IgD-negative memory B cell (primary cell): ENCODE measurements at regions not wholly inside any gene's neighbourhood (a gene's known extent, or its start where the extent isn't known, plus 50 kb on each side); places are given as distances from the start of the nearest gene placed in this dataset.

Experiments used
- H3K27ac Mint-ChIP-seq, 3 donors: one replicate each; pipeline ENCODE4 v1.8.0; 2020 to 2022; ENCODE audit warnings: mild to moderate bottlenecking in 3 of 3, mixed read lengths in 3 of 3, moderate library complexity in 1 of 3
- H3K27me3 Mint-ChIP-seq: one replicate; pipeline ENCODE4 v1.8.0; 2021; ENCODE audit warnings: mixed read lengths
- H3K36me3 Mint-ChIP-seq: one replicate; pipeline ENCODE4 v1.8.0; 2020; ENCODE audit warnings: mild to moderate bottlenecking, mixed read lengths
- H3K4me1 Mint-ChIP-seq, 3 donors: one replicate each; pipeline ENCODE4 v1.8.0; 2020 to 2022; ENCODE audit warnings: mixed read lengths in 3 of 3, mild to moderate bottlenecking in 1 of 3
- H3K4me3 Mint-ChIP-seq, 4 donors: one replicate each; pipeline ENCODE4 v1.8.0; 2020 to 2022; ENCODE audit warnings: mild to moderate bottlenecking in 4 of 4, mixed read lengths in 4 of 4, moderate library complexity in 3 of 4
- H3K9me3 Mint-ChIP-seq, 3 donors: one replicate each; pipeline ENCODE4 v1.8.0; 2020 to 2021; ENCODE audit warnings: mixed read lengths in 3 of 3, mild to moderate bottlenecking in 1 of 3

DNA sequence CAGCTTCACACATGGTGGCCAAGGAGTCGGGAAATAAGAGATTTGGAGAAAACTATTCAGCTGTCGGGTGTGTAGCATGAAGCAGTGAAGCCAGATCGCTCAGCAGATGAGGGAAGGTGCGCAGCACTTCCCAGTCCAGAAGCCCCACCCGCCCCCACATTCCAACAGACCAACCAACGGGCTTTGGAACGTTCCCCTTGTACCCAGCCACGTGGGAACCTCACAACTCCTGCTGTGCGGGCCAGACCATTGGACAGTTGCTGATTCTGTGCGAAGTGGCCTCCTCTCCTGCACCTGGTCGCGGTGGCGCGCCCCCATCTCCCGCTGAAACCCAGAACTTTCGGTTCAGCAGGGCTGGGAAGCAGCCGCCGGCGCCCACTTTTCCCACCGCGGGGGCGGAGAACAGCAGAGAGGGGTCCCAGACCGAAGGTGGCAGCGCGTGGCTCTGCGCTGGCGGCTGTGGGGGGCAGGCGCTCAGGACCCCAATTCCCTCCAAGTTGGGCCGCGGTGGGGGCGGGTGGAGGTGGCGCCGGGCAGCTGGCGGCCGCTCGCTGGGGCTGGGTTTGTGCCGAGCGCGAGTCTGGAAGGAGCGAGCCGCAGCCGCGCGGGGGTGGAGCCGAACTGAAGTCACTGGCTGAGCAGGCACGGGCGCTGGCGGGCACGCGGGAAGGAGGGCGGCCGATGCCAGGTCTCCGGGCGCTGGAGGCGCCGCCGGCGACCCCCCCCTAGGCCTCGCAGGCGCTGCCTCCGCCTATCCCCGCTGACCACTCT is 1301.5 kb upstream of the SORCS1 start:
- Mint-ChIP-seq H3K4me3 (no peak overlapping the region), H3K36me3 (no peaks in the 10 kb centered on the region), H3K4me1 (peaks cover 0 to 3% (median 1%) of the 10 kb centered on the region in 3 donors), H3K9me3 (peaks cover 0 to 9% (median 5%) of the 10 kb centered on the region in 3 donors), H3K27ac (no peak overlapping the region), H3K27me3 (peaks cover 4% of the 10 kb centered on the region)

- Mint-ChIP-seq H3K27ac (no peak overlapping the region), H3K9me3 (peaks cover 0 to 3% (median 0%) of the 10 kb centered on the region in 3 donors), H3K27me3 (peaks cover 3% of the 10 kb centered on the region), H3K36me3 (no peaks in the 10 kb centered on the region), H3K4me3 (no peak overlapping the region), H3K4me1 (peaks cover 0 to 3% (median 1%) of the 10 kb centered on the region in 3 donors)
Observed at GRCh38 chr10:108462005-108462404, 1297.5 kb upstream of the SORCS1 start.

DNA sequence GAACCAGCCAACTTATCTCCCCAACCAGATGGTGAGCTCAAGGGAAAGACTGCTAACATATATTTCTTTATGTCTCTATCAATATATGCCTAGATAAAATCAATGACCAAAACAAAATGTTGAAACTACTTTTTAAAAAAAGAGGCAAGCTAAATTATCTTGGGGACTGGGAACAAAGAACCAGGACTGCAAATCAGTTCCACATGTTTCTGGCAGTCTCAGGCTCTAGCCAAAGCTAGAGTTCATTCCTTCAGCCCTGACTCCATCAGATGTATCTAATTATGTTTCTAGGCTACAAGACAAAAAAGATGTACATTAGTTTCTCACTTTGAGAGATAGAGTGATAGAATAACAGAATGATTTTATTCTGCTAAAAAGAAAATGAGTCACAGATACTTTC is 1290.3 kb upstream of the SORCS1 start:
- Mint-ChIP-seq H3K36me3 (no peaks in the 10 kb centered on the region), H3K4me3 (no peak overlapping the region), H3K27ac (no peak overlapping the region), H3K9me3 (peaks cover 0 to 3% (median 0%) of the 10 kb centered on the region in 3 donors), H3K4me1 (peaks cover 0 to 2% (median 0%) of the 10 kb centered on the region in 3 donors), H3K27me3 (no peaks in the 10 kb centered on the region)

GRCh38 chr10:108454224-108454623 is 1289.7 kb upstream of the SORCS1 start:
- H3K9me3 Mint-ChIP-seq: peaks cover 0 to 3% (median 0%) of the 10 kb centered on the region in 3 donors
- H3K4me1 Mint-ChIP-seq: peaks cover 0 to 2% (median 0%) of the 10 kb centered on the region in 3 donors
- no peaks in the 10 kb centered on the region for H3K27me3 Mint-ChIP-seq
- H3K27ac Mint-ChIP-seq: no peak overlapping the region
- H3K36me3 Mint-ChIP-seq: no peaks in the 10 kb centered on the region
- H3K4me3 Mint-ChIP-seq: no peak overlapping the region

GRCh38 chr10:108453166-108453565 is 1288.7 kb upstream of the SORCS1 start:
- Mint-ChIP-seq H3K4me1 (peaks cover 0 to 2% (median 0%) of the 10 kb centered on the region in 3 donors), H3K9me3 (peaks cover 0 to 2% (median 0%) of the 10 kb centered on the region in 3 donors), H3K36me3 (no peaks in the 10 kb centered on the region), H3K4me3 (no peak overlapping the region), H3K27ac (no peak overlapping the region), H3K27me3 (no peaks in the 10 kb centered on the region)

DNA sequence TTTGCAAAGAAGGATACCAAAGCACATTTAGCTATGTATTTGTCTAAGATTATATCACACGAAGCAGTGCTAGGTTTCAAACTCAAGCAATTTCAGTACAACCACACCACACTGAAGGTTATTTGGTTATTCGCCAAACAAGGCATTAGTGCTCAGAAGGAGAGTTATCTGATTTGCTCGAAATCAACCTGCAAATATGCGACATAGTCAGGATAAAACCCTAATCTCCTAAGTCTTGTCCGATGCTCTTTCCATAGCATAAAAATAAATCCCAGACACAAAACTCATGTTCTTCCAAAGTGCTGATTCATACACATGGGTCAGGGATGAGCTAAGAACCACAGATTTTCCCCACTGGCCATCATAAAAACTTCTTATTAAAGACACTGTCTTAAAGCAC is 1288.0 kb upstream of the SORCS1 start:
- Mint-ChIP-seq H3K27ac (no peak overlapping the region), H3K9me3 (peaks cover 0 to 2% (median 0%) of the 10 kb centered on the region in 3 donors), H3K36me3 (no peaks in the 10 kb centered on the region), H3K27me3 (no peaks in the 10 kb centered on the region), H3K4me1 (peaks cover 0 to 2% (median 0%) of the 10 kb centered on the region in 3 donors), H3K4me3 (no peak overlapping the region)

- Mint-ChIP-seq H3K4me3 (no peak overlapping the region), H3K9me3 (peaks cover 0 to 2% (median 0%) of the 10 kb centered on the region in 3 donors), H3K27ac (no peak overlapping the region), H3K4me1 (peaks cover 0 to 2% (median 0%) of the 10 kb centered on the region in 3 donors), H3K27me3 (no peaks in the 10 kb centered on the region), H3K36me3 (no peaks in the 10 kb centered on the region)
Observed at GRCh38 chr10:108450280-108450679, 1285.8 kb upstream of the SORCS1 start.

- Mint-ChIP-seq H3K4me3 (no peak overlapping the region), H3K27me3 (no peaks in the 10 kb centered on the region), H3K27ac (no peak overlapping the region), H3K4me1 (no peaks in the 10 kb centered on the region), H3K9me3 (peaks cover 0 to 5% (median 0%) of the 10 kb centered on the region in 3 donors), H3K36me3 (no peaks in the 10 kb centered on the region)
Observed at GRCh38 chr10:108445746-108446145, 1281.2 kb upstream of the SORCS1 start.

DNA sequence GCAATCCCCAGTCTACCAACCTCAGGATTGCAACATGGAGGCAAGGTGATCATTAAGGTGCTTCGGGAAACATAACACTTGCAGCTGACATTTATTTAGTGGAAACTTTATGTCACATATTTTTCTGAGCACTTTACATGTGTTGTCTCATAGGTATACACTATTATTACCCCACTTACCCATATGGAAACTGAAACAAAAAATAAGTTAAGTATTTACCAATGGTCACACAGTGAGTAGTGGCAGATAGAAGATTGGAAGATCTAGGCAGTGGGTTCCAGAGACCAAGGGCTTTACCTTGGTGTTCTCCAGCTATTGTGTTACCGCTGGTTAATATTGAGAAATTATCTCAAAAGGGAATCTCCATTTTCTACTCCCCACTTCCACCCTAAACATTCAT is 1279.1 kb upstream of the SORCS1 start:
- Mint-ChIP-seq H3K9me3 (peaks cover under 1 to 5% (median 2%) of the 10 kb centered on the region in 3 donors), H3K4me1 (peaks cover 0 to 1% (median 0%) of the 10 kb centered on the region in 3 donors), H3K27me3 (no peaks in the 10 kb centered on the region), H3K4me3 (no peak overlapping the region), H3K36me3 (no peaks in the 10 kb centered on the region), H3K27ac (no peak overlapping the region)

GRCh38 chr10:108439397-108439796 is 1274.9 kb upstream of the SORCS1 start:
- no peak overlapping the region for H3K4me3 Mint-ChIP-seq
- peaks cover 3 to 6% (median 3%) of the 10 kb centered on the region in 3 donors for H3K9me3 Mint-ChIP-seq
- H3K36me3 Mint-ChIP-seq: no peaks in the 10 kb centered on the region
- no peaks in the 10 kb centered on the region for H3K27me3 Mint-ChIP-seq
- H3K27ac Mint-ChIP-seq: no peak overlapping the region
- peaks cover 0 to 4% (median 0%) of the 10 kb centered on the region in 3 donors for H3K4me1 Mint-ChIP-seq

GRCh38 chr10:108436096-108436495 is 1271.6 kb upstream of the SORCS1 start:
- no peak overlapping the region for H3K4me3 Mint-ChIP-seq
- no peaks in the 10 kb centered on the region for H3K27me3 Mint-ChIP-seq
- no peak overlapping the region for H3K27ac Mint-ChIP-seq
- H3K9me3 Mint-ChIP-seq: peaks cover 3% of the 10 kb centered on the region in 3 donors
- peaks cover 0 to 4% (median 2%) of the 10 kb centered on the region in 3 donors for H3K4me1 Mint-ChIP-seq
- no peaks in the 10 kb centered on the region for H3K36me3 Mint-ChIP-seq

- Mint-ChIP-seq H3K27me3 (no peaks in the 10 kb centered on the region), H3K36me3 (no peaks in the 10 kb centered on the region), H3K9me3 (peaks cover 2 to 3% (median 3%) of the 10 kb centered on the region in 3 donors), H3K4me3 (no peak overlapping the region), H3K27ac (no peak overlapping the region), H3K4me1 (peaks cover 0 to 4% (median 2%) of the 10 kb centered on the region in 3 donors)
Observed at GRCh38 chr10:108434559-108435252, 1270.2 kb upstream of the SORCS1 start.

DNA sequence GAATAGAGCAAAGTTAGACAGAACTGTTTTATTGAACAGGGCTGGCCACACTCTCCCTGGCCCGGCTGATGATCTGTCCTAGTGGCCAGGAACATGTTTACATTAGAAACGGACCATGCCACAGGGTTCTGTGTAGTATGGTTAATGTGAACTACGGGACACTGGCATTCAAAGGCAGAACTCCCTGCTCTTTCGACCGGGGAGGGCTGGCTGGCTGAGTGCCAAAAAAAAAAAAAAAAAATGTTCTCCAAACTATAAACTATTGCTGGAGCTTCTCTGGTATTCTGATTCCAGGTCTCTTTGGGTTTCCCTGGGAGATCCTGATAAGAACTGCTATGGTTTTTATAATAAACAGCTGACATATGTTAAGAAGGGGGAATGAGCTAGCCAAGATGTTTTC is 1262.6 kb upstream of the SORCS1 start:
- peaks cover 0 to 2% (median 1%) of the 10 kb centered on the region in 3 donors for H3K9me3 Mint-ChIP-seq
- no peak overlapping the region for H3K27ac Mint-ChIP-seq
- H3K36me3 Mint-ChIP-seq: no peaks in the 10 kb centered on the region
- H3K27me3 Mint-ChIP-seq: no peaks in the 10 kb centered on the region
- H3K4me3 Mint-ChIP-seq: no peak overlapping the region
- H3K4me1 Mint-ChIP-seq: no peaks in the 10 kb centered on the region

DNA sequence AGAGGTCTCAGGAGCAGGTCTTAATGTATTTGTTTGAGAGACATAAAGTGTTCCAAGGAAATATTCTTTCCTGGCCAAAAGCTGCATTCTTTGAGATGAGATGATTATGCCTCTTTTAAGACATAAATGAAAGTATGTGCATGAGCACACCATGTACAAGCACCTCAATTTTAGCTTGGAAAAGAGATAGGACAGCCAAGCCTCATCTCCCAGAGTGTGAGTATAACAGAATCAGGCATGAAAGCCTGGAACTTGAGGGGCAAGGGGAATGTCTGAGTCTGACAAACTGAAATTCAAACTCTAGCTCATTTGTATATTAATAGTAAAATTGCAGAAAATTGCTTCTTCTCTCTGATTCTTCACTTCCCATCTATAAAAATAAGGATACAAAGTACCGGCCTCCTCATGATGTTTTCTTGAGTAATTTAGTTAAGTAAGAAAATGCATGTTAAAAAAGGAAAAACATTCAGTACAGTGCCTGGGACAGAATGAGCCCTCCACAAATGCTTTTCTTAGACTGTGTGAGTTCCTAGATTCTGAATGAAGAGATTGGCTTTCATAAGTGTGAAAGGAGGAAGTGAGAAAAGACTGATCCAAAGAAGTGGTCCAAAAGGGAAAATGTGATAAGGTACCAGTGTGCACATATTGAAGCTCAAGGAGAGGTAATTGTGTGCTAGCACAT is 1260.9 kb upstream of the SORCS1 start:
- Mint-ChIP-seq H3K9me3 (peaks cover 0 to 2% (median 1%) of the 10 kb centered on the region in 3 donors), H3K4me1 (no peaks in the 10 kb centered on the region), H3K27ac (no peak overlapping the region), H3K4me3 (no peak overlapping the region), H3K27me3 (no peaks in the 10 kb centered on the region), H3K36me3 (peaks cover 2% of the 10 kb centered on the region)

GRCh38 chr10:108424656-108425055 is 1260.2 kb upstream of the SORCS1 start:
- no peaks in the 10 kb centered on the region for H3K27me3 Mint-ChIP-seq
- H3K27ac Mint-ChIP-seq: no peak overlapping the region
- H3K9me3 Mint-ChIP-seq: peaks cover 0 to 2% (median 1%) of the 10 kb centered on the region in 3 donors
- no peaks in the 10 kb centered on the region for H3K4me1 Mint-ChIP-seq
- H3K36me3 Mint-ChIP-seq: peaks cover 2% of the 10 kb centered on the region
- no peak overlapping the region for H3K4me3 Mint-ChIP-seq
